Endodermal cell (in vitro differentiated cells): ENCODE measurements at regions not wholly inside any gene's neighbourhood (a gene's known extent, or its start where the extent isn't known, plus 50 kb on each side); places are given as distances from the start of the nearest gene placed in this dataset.

Experiments used
- DNase-seq: peaks from one replicate; pipeline ENCODE4 v3.0.0-alpha.2; 2017
- H3K27ac ChIP-seq: 2 replicates; pipeline ENCODE4 v1.5.1; 2013; ENCODE audit warnings: mild to moderate bottlenecking, low read depth, low read length, moderate library complexity
- H3K27me3 ChIP-seq: 2 replicates; pipeline ENCODE4 v1.6.1; 2013; ENCODE audit warnings: mild to moderate bottlenecking, low read length, moderate library complexity; ENCODE audit not compliant: insufficient read depth, control insufficient read depth, poor library complexity, severe bottlenecking
- H3K36me3 ChIP-seq: 2 replicates; pipeline ENCODE4 v1.7.0; 2013; ENCODE audit warnings: mild to moderate bottlenecking, low read length, moderate library complexity; ENCODE audit not compliant: control insufficient read depth, insufficient read depth
- H3K4me1 ChIP-seq: one replicate; pipeline ENCODE4 v1.7.0; 2013; ENCODE audit warnings: low read length; ENCODE audit not compliant: control insufficient read depth, insufficient read depth
- H3K4me3 ChIP-seq: 2 replicates; pipeline ENCODE4 v1.5.1; 2013; ENCODE audit warnings: mild to moderate bottlenecking, low read length, moderate library complexity
- H3K9ac ChIP-seq: 2 replicates; pipeline ENCODE4 v1.6.1; 2013; ENCODE audit warnings: mild to moderate bottlenecking, low read length, moderate library complexity; ENCODE audit not compliant: poor library complexity, severe bottlenecking; ENCODE audit errors: extremely low read depth
- H3K9me3 ChIP-seq: 2 replicates; pipeline ENCODE4 v1.6.1; 2013; ENCODE audit warnings: mild to moderate bottlenecking, low read length, moderate library complexity; ENCODE audit not compliant: control insufficient read depth
- H3K27ac Mint-ChIP-seq: 2 replicates; pipeline ENCODE4 v1.8.0; 2020; ENCODE audit warnings: mixed read lengths
- H3K27me3 Mint-ChIP-seq: 2 replicates; pipeline ENCODE4 v1.8.0; 2021; ENCODE audit warnings: mild to moderate bottlenecking, mixed read lengths; ENCODE audit not compliant: insufficient read depth
- H3K36me3 Mint-ChIP-seq: 2 replicates; pipeline ENCODE4 v1.8.0; 2020; ENCODE audit warnings: low read depth, mixed read lengths
- H3K4me1 Mint-ChIP-seq: 2 replicates; pipeline ENCODE4 v1.8.0; 2020; ENCODE audit warnings: mixed read lengths
- H3K4me3 Mint-ChIP-seq: 2 replicates; pipeline ENCODE4 v1.8.0; 2020; ENCODE audit warnings: mild to moderate bottlenecking, moderate library complexity, mixed read lengths
- H3K9me3 Mint-ChIP-seq: 2 replicates; pipeline ENCODE4 v1.8.0; 2020; ENCODE audit warnings: mild to moderate bottlenecking, mixed read lengths
- CTCF ChIP-seq: fragments of 200-600 bp; sonication (generic); conservative IDR thresholded peaks from 2 replicates; pipeline ENCODE4 v1.5.0; 2021; ENCODE audit warnings: antibody characterized with exemption, mild to moderate bottlenecking
- WGBS, 2 experiments: methylation state at CpG; one replicate each; pipeline versions ENCODE4 v1.1.5 to v1.1.7; 2013; ENCODE audit warnings: missing lambda C conversion rate in 2 of 2, mixed read lengths in 1 of 2; ENCODE audit not compliant: insufficient coverage in 1 of 2, insufficient read length in 1 of 2; 5-methylcytosine and 5-hydroxymethylcytosine counted together

GRCh38 chr22:44437216-44438055, 60.6 kb downstream of the RTL6 start:
- no peaks in the 10 kb centered on the region for H3K9me3 ChIP-seq
- H3K27me3 ChIP-seq = no peaks in the 10 kb centered on the region
- no peaks in the 10 kb centered on the region for H3K27me3 Mint-ChIP-seq
- H3K4me1 Mint-ChIP-seq = peaks cover 17% of the 10 kb centered on the region
- no peaks in the 10 kb centered on the region for H3K4me1 ChIP-seq
- H3K36me3 ChIP-seq = no peaks in the 10 kb centered on the region
- no peaks in the 10 kb centered on the region for H3K36me3 Mint-ChIP-seq
- no peak overlapping the region for H3K4me3 ChIP-seq
- no peak for TF ChIP-seq CTCF
- 92 to 95% methylated on average over 12 to 21 of the region's 21 CpGs for WGBS, 2 experiments
- peak; percentile 39 for DNase-seq
- H3K9me3 Mint-ChIP-seq = no peaks in the 10 kb centered on the region
- no peak overlapping the region for H3K9ac ChIP-seq
- no peak overlapping the region for H3K27ac ChIP-seq
- no peak overlapping the region for H3K27ac Mint-ChIP-seq
- H3K4me3 Mint-ChIP-seq = no peak overlapping the region

GRCh38 chr22:44436736-44437135, 61.3 kb downstream of the RTL6 start:
- Histone ChIP-seq H3K4me3 (no peak overlapping the region), H3K27ac (no peak overlapping the region), H3K9me3 (no peaks in the 10 kb centered on the region), H3K9ac (no peak overlapping the region), H3K36me3 (no peaks in the 10 kb centered on the region), H3K4me1 (no peaks in the 10 kb centered on the region), H3K27me3 (no peaks in the 10 kb centered on the region)
- 76 to 87% methylated on average over 6 to 8 of the region's 8 CpGs for whole genome bisulfite sequencing, 2 experiments
- Mint-ChIP-seq H3K36me3 (no peaks in the 10 kb centered on the region), H3K9me3 (no peaks in the 10 kb centered on the region), H3K4me3 (no peak overlapping the region), H3K27me3 (no peaks in the 10 kb centered on the region), H3K27ac (no peak overlapping the region), H3K4me1 (peaks cover 21% of the 10 kb centered on the region)
- TF ChIP-seq CTCF = no peak
- peak; percentile 46 for DNase-seq

- Mint-ChIP-seq H3K27me3 (no peaks in the 10 kb centered on the region), H3K4me1 (peaks cover 31% of the 10 kb centered on the region), H3K9me3 (no peaks in the 10 kb centered on the region), H3K36me3 (no peaks in the 10 kb centered on the region), H3K27ac (no peak overlapping the region), H3K4me3 (no peak overlapping the region)
- Histone ChIP-seq H3K4me3 (no peak overlapping the region), H3K9me3 (no peaks in the 10 kb centered on the region), H3K36me3 (no peaks in the 10 kb centered on the region), H3K9ac (no peak overlapping the region), H3K27ac (no peak overlapping the region), H3K4me1 (no peaks in the 10 kb centered on the region), H3K27me3 (no peaks in the 10 kb centered on the region)
- WGBS, 2 experiments = 80 to 100% methylated on average over 1 to 3 of the region's 4 CpGs
- no peak for TF ChIP-seq CTCF
- DNase-seq = peak; percentile 25
These were observed 66.8 kb downstream of the RTL6 start for GRCh38 chr22:44431256-44431655.
